ENCODE measurements at regions not wholly inside any gene's neighbourhood (a gene's known extent, or its start where the extent isn't known, plus 50 kb on each side); places are given as distances from the start of the nearest gene placed in this dataset.

GRCh38 chr6:78465059-78465634 lies 402.2 kb upstream of the IRAK1BP1 start:
- no peak for TF ChIP-seq POU2F2 (IDR thresholded peaks at IDR 0.05; ENCODE audit: low read depth, low read length)
- TF ChIP-seq TAF1 (IDR thresholded peaks at IDR 0.05; ENCODE audit: low read depth, low read length) = no peak
- TF ChIP-seq PAX5 (IDR thresholded peaks at IDR 0.05; ENCODE audit: insufficient read depth, low read length, severe bottlenecking) = no peak
- TF ChIP-seq SPI1 (IDR thresholded peaks at IDR 0.05; ENCODE audit: low read depth, low read length) = no peak
- TF ChIP-seq POLR2A (IDR thresholded peaks at IDR 0.05; ENCODE audit: low read depth, low read length) = no peak
- no peak for TF ChIP-seq POLR2AphosphoS5 (IDR thresholded peaks at IDR 0.05; ENCODE audit: low read depth, low read length)
- DNase-seq (ENCODE audit: insufficient read length, low spot score) (no peak), FAIRE-seq (no peak)

DNA sequence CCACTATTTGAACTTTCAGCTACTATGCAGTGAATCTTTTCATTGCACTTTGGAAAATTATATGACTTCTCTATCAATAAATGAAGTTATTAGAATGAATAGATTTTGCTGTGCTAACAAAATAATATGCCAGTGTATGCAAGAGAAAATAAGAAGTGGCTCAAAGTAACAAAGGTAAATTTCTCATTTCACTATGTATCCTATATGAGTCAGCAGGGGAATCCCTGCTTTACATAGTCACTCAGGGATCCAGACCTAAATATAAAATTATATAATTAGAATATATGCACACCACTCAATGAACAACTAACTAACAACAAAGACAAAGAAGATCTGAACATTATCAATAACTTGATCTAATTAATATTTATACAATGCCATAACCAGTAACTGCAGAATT lies 390.8 kb upstream of the IRAK1BP1 start:
- FAIRE-seq (no peak), DNase-seq (ENCODE audit: insufficient read length, low spot score) (no peak)
- TF ChIP-seq POLR2AphosphoS5 (IDR thresholded peaks at IDR 0.05; ENCODE audit: low read depth, low read length) = no peak

DNA sequence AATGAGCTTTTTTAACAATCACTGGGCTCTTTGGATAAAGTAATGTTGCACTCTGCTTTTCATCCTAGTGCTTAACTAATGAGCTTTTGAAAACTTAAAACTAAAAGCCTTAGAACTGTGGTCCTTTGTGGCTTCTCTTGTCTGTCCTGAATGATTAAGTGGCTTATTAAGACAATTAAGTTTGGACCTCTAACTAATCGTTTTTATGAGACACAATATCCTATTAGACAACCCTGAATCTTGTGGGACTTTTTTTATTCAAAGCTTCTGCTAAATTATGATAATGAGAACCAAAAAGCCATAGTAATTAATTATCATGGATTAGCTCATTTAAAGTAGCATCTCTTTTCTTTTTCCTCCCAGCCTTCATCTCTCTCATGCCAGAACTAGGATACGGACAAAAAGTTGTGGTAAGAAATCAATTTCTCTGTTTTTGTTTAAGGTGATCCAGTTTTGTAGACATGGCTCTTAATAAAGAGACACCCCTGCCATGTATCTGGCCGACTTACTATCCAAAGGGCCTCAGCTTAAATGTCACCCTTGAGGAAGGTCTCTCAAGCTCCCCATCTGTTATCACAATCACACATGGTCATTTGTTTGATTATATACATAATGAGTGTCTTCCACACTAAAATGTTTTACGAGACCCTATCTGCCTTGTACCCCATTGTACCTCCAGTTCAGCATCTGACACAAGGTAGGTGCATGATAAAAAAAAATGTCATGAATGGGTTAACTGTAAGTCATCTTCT lies 384.4 kb upstream of the IRAK1BP1 start:
- no peak for DNase-seq (ENCODE audit: insufficient read length, low spot score)
- no peak for FAIRE-seq
- TF ChIP-seq POU2F2 (IDR thresholded peaks at IDR 0.05; ENCODE audit: low read depth, low read length) (no peak), SPI1 (IDR thresholded peaks at IDR 0.05; ENCODE audit: low read depth, low read length) (no peak), TAF1 (IDR thresholded peaks at IDR 0.05; ENCODE audit: low read depth, low read length) (no peak), POLR2AphosphoS5 (IDR thresholded peaks at IDR 0.05; ENCODE audit: low read depth, low read length) (no peak), PAX5 (IDR thresholded peaks at IDR 0.05; ENCODE audit: insufficient read depth, low read length, severe bottlenecking) (no peak), POLR2A (IDR thresholded peaks at IDR 0.05; ENCODE audit: low read depth, low read length) (no peak)

- TF ChIP-seq TAF1 (IDR thresholded peaks at IDR 0.05; ENCODE audit: low read depth, low read length) (no peak), POLR2AphosphoS5 (IDR thresholded peaks at IDR 0.05; ENCODE audit: low read depth, low read length) (no peak), POLR2A (IDR thresholded peaks at IDR 0.05; ENCODE audit: low read depth, low read length) (no peak), PAX5 (IDR thresholded peaks at IDR 0.05; ENCODE audit: insufficient read depth, low read length, severe bottlenecking) (no peak), SPI1 (IDR thresholded peaks at IDR 0.05; ENCODE audit: low read depth, low read length) (no peak), POU2F2 (IDR thresholded peaks at IDR 0.05; ENCODE audit: low read depth, low read length) (no peak)
- no peak for FAIRE-seq
- no peak for DNase-seq (ENCODE audit: insufficient read length, low spot score)
These were observed 383.7 kb upstream of the IRAK1BP1 start for GRCh38 chr6:78483553-78484197.

GRCh38 chr6:78484198-78485064 lies 382.9 kb upstream of the IRAK1BP1 start:
- DNase-seq (ENCODE audit: insufficient read length, low spot score) = no peak
- FAIRE-seq = no peak
- TF ChIP-seq TAF1 (IDR thresholded peaks at IDR 0.05; ENCODE audit: low read depth, low read length) (no peak), SPI1 (IDR thresholded peaks at IDR 0.05; ENCODE audit: low read depth, low read length) (no peak), POU2F2 (IDR thresholded peaks at IDR 0.05; ENCODE audit: low read depth, low read length) (no peak), PAX5 (IDR thresholded peaks at IDR 0.05; ENCODE audit: insufficient read depth, low read length, severe bottlenecking) (no peak), POLR2AphosphoS5 (IDR thresholded peaks at IDR 0.05; ENCODE audit: low read depth, low read length) (no peak), POLR2A (IDR thresholded peaks at IDR 0.05; ENCODE audit: low read depth, low read length) (no peak)

GRCh38 chr6:78487401-78487800 lies 379.9 kb upstream of the IRAK1BP1 start:
- DNase-seq (ENCODE audit: insufficient read length, low spot score) (no peak), FAIRE-seq (no peak)
- no peak for TF ChIP-seq SPI1 (IDR thresholded peaks at IDR 0.05; ENCODE audit: low read depth, low read length)
- no peak for TF ChIP-seq TAF1 (IDR thresholded peaks at IDR 0.05; ENCODE audit: low read depth, low read length)
- no peak for TF ChIP-seq POLR2AphosphoS5 (IDR thresholded peaks at IDR 0.05; ENCODE audit: low read depth, low read length)
- no peak for TF ChIP-seq POLR2A (IDR thresholded peaks at IDR 0.05; ENCODE audit: low read depth, low read length)
- TF ChIP-seq POU2F2 (IDR thresholded peaks at IDR 0.05; ENCODE audit: low read depth, low read length) = no peak
- TF ChIP-seq PAX5 (IDR thresholded peaks at IDR 0.05; ENCODE audit: insufficient read depth, low read length, severe bottlenecking) = no peak

GRCh38 chr6:78489874-78490273 lies 377.5 kb upstream of the IRAK1BP1 start:
- TF ChIP-seq PAX5 (IDR thresholded peaks at IDR 0.05; ENCODE audit: insufficient read depth, low read length, severe bottlenecking) = no peak
- no peak for TF ChIP-seq POLR2A (IDR thresholded peaks at IDR 0.05; ENCODE audit: low read depth, low read length)
- TF ChIP-seq SPI1 (IDR thresholded peaks at IDR 0.05; ENCODE audit: low read depth, low read length) = no peak
- no peak for TF ChIP-seq POLR2AphosphoS5 (IDR thresholded peaks at IDR 0.05; ENCODE audit: low read depth, low read length)
- TF ChIP-seq TAF1 (IDR thresholded peaks at IDR 0.05; ENCODE audit: low read depth, low read length) = no peak
- TF ChIP-seq POU2F2 (IDR thresholded peaks at IDR 0.05; ENCODE audit: low read depth, low read length) = no peak
- FAIRE-seq (no peak), DNase-seq (ENCODE audit: insufficient read length, low spot score) (no peak)

GRCh38 chr6:78492351-78493017 lies 374.9 kb upstream of the IRAK1BP1 start:
- DNase-seq (ENCODE audit: insufficient read length, low spot score) (no peak), FAIRE-seq (no peak)
- TF ChIP-seq POU2F2 (IDR thresholded peaks at IDR 0.05; ENCODE audit: low read depth, low read length) (no peak), POLR2AphosphoS5 (IDR thresholded peaks at IDR 0.05; ENCODE audit: low read depth, low read length) (no peak), POLR2A (IDR thresholded peaks at IDR 0.05; ENCODE audit: low read depth, low read length) (no peak), SPI1 (IDR thresholded peaks at IDR 0.05; ENCODE audit: low read depth, low read length) (no peak)
